Pulmonary artery endothelial cell (primary cell): ENCODE measurements at regions not wholly inside any gene's neighbourhood (a gene's known extent, or its start where the extent isn't known, plus 50 kb on each side); places are given as distances from the start of the nearest gene placed in this dataset.
"Not testable (repeated sequence)": the region's sequence is repeated elsewhere in the genome, so short reads cannot be mapped to it uniquely, and the experiment has no call there.

Experiments used
- DNase-seq: peaks from one replicate; pipeline ENCODE4 v3.0.0-alpha.2; 2011; ENCODE audit warnings: low read depth, low spot score

- no peak for DNase-seq
Observed at GRCh38 chrX:2640436-2641150, 50.5 kb upstream of the CD99 start.

GRCh38 chrX:2638279-2638678 lies 52.8 kb upstream of the CD99 start:
- DNase-seq = no peak

DNA sequence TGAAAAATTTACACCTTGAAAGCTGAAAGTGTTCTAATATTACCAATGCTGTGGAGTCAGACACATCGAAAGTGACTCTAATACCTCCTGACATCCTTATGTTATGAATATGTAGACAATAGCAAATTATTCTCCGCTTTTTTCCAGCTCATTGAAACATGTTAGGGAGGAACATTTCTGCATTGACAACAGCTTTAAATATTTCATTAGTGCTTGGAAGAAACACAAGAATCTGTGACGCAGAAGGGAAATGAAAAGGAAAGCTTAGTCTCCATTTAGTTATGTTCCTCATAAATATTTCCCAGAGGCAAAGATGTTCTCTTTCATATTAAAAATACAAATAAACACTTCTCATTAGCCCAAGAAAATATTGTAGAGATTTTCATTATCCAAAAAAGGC lies 55.8 kb upstream of the CD99 start:
- DNase-seq = no peak

- DNase-seq = no peak
Observed at GRCh38 chrX:2632533-2633504, 58.3 kb upstream of the CD99 start.

DNA sequence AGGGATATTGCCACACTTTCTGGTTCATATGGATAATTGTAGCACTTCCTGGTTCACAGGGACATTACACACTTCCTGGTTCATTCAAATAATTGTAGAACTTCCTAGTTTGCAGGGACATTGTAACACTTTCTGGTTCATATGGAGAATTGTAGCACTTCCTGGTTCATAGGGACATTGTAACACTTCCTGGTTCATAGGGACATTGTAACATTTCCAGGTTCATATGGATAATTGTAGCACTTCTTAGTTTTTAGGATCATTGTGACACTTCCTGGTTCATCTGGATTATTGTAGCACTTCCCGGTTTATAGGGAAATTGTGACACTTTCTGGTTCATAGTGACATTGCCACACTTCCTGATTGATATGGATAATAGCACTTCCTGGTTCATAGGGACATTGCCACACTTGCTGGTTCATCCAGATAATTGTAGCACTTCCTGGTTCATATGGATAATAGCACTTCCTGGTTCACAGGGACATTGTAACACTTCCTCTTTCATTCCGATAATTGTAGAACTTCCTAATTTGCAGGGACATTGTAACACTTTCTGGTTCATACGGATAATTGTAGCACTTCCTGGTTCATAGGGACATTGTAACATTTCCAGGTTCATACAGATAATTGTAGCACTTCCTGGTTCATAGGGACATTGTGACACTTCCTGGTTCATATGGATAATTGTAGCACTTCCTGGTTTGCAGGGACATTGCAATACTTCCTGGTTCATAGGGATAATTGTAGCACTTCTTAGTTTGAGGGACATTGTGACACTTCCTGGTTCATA lies 59.2 kb upstream of the CD99 start:
- DNase-seq = no peak

- not testable (repeated sequence) for DNase-seq
Observed at GRCh38 chrX:2630935-2631742, 60.0 kb upstream of the CD99 start.

- not testable (repeated sequence) for DNase-seq
Observed at GRCh38 chrX:2630008-2630934, 60.8 kb upstream of the CD99 start.

DNA sequence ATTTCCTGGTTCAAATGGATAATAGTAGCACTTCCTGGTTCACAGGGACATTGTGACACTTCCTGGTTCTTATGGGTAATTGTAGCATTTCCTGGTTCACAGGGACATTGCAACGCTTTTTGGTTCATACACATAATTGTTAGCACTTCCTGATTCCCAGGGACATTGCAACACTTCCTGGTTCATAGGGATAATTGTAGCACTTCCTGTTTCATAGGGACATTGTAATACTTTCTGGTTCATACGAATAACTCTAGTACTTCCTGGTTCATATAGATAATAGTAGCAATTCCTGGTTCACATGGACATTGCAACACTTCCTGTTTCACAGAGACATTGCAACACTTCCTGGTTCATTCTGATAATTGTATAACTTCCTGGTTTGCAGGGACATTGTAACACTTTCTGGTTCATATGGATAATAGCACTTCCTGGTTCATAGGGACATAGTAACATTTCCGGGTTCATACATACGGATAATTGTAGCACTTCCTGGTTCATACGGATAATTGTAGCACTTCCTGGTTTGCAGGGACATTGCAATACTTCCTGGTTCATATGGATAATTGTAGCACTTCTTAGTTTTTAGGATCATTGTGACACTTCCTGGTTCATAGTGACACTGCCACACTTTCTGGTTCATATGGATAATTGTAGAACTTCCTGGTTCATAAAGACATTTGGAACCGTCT lies 61.6 kb upstream of the CD99 start:
- no peak for DNase-seq

- DNase-seq = no peak
Observed at GRCh38 chrX:2628751-2629315, 62.3 kb upstream of the CD99 start.

DNA sequence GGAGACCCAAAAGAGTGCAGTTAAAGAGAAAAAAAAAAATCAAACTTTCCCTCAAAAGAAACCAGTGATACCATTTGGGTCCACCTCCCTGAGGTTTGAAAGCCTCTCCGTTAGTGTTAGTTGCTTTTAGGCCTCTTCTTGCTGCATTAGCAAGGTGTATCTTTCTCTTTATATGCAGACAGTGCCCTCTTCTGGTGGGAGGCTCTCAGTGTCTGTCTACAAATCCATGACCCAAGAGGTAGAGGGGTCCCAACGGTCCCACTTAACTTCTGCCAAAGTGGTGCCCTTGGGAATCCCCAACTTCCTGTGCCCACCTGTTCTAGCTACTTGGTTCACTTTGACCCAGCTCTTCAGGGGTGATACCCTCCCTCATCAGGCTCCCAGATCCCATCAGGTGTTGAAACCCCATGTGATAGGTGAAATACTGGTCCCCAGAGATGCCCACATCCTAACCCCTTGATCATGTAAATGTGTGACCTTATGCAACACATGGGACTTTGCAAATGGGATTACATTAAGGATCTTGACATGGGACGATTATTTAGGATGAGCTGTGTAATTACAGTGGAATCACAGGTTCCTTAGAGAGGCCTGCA lies 63.7 kb upstream of the CD99 start:
- DNase-seq = no peak

DNA sequence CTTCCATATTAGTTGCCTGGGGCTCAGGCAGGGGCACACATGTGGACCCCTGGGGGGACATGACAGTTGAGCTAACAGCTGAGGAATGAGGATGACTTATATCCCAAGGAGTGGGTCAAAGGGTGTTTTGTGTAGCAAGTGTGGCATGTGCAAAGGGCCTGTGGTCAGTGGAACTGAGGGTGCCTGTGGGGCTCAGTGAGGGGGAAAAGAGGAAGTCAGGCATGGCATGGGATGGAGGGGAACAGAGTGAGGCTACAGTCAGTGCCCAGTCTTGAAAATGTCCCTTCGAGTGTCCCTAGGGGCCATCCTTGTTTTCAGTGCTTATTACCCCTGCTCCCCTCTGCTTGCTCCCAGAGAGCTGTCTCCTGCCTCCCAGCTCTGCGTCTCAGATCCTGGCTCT lies 64.3 kb upstream of the CD99 start:
- no peak for DNase-seq

GRCh38 chrX:2620576-2620975 lies 70.5 kb upstream of the CD99 start:
- no peak for DNase-seq

DNA sequence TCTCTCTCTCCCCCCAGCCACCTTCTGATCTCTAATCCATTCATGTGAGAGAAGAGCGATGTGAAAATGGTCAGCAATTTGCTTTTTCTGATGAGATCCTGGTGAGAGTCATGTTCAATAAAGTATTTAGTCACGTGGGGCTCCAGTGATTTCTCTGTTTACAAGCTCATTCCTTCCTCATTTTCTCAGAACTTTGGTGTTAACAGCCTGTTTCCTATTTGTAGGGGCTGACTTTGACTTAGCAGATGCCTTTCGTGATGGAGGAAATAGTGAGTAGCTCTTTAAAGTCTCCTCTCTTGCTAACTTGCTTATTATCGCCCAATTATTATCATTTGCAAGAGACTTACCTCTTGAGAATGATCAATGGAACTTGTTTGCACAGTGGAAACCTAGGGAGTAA lies 72.6 kb upstream of the CD99 start:
- DNase-seq = no peak

DNA sequence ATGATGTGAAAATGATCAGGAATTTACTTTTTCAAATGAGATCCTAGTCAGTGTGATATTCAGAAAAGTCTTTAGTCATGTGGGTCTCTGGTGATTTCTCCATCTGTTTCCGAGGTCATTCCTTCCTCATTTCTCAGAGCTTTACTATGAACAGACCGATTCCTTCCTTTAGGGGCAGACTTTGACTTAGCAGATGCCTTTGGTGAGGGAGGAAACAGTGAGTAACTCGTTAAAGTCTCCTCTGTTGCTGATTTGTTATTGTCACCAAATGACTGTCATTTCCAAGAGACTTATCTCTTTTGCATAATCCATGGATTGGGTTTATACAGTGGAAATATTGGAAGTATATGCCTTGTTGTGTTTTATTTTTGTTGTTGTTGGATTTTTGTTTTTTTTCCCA lies 76.2 kb upstream of the CD99 start:
- DNase-seq = peak; percentile 77

GRCh38 chrX:2610246-2611170 lies 80.6 kb upstream of the CD99 start:
- DNase-seq = peak; percentile 15

DNA sequence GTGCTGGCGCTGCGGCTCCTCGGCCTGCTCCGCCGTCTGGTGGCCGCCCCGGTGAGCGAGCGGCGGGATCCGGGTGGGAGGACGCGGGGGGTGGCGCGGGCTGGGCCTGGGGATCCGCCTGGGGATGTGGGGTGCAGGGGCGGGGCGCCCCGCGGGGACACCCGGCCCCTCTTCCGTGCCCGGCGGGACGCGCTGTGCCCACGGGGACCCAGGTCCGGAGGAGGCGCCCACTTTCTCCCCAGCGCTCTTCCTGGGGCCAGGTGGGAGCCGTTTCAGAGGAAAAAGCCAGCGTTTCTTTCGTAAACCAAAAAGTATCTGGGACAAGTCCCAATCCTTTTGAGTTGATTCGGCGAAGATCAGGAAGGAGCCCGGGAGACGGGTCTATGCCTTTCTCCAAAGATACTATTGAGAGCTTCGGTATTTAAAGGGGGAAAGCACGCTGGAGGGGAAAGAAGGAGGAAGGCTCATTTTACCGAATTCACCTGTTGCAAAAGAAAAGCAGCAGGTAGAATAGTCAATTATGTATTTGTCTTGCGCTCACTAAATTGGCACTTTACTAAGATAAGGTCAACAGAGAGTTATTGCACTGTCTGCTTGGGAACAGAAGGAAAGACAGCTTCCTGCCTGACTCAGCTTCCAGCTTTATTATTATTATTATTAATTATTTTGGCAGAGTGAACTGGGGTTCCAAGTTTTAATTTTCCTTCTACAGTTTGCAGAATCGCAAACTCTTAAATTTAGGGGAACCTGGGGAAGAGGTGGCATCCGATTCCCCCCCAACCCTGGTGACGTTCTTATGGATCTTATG lies 81.5 kb upstream of the CD99 start:
- no peak for DNase-seq
